Thyroid gland (tissue), 4 donors: ENCODE measurements at regions not wholly inside any gene's neighbourhood (a gene's known extent, or its start where the extent isn't known, plus 50 kb on each side); places are given as distances from the start of the nearest gene placed in this dataset.

Source experiments
- POLR2A ChIP-seq, 2 donors: fragments of 450-650 bp; IDR thresholded peaks; one replicate each; pipeline ENCODE4 v1.6.1; 2017; ENCODE audit warnings: antibody characterized with exemption in 2 of 2, mild to moderate bottlenecking in 2 of 2, moderate library complexity in 1 of 2
- TF ChIP-seq, protein P1 (sequence below), 6 experiments: fragments of 200-600 bp in 3 of 6; fragments of 450-650 bp in 3 of 6; sonication (generic) in 3 of 6; IDR thresholded peaks; one replicate each; pipeline ENCODE4 v1.5.1; 2016 to 2019; ENCODE audit warnings: antibody characterized with exemption in 6 of 6, mild to moderate bottlenecking in 2 of 6, inconsistent platforms in 1 of 6, moderate library complexity in 1 of 6

DNA sequence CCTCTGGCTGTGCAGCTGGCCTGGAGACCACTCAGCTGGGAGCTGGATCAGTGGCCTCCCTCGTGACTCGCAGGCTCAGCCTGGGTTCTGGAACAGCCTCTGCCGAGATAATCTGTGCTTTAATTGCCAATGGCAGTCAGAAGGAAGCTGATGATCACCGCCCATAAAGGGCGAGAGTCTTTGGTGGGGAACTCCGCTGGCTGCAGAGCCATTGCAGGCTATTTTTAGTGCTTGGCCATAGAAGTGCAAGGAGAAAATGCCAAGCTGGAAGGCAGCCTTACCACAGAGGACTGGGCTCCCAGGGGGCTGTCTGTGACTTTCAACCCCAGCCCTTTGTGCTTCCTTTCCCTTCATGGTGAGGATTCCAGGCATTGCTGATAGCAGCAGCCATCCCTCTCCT is 62.2 kb upstream of the TENM4 start:
- TF ChIP-seq POLR2A (IDR thresholded peaks at IDR 0.05): no peak
- TF ChIP-seq, protein P1, sequence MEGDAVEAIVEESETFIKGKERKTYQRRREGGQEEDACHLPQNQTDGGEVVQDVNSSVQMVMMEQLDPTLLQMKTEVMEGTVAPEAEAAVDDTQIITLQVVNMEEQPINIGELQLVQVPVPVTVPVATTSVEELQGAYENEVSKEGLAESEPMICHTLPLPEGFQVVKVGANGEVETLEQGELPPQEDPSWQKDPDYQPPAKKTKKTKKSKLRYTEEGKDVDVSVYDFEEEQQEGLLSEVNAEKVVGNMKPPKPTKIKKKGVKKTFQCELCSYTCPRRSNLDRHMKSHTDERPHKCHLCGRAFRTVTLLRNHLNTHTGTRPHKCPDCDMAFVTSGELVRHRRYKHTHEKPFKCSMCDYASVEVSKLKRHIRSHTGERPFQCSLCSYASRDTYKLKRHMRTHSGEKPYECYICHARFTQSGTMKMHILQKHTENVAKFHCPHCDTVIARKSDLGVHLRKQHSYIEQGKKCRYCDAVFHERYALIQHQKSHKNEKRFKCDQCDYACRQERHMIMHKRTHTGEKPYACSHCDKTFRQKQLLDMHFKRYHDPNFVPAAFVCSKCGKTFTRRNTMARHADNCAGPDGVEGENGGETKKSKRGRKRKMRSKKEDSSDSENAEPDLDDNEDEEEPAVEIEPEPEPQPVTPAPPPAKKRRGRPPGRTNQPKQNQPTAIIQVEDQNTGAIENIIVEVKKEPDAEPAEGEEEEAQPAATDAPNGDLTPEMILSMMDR (IDR thresholded peaks at IDR 0.05): no peak
